Activated CD4-positive, alpha-beta T cell treated with anti-CD3 and anti-CD28 coated beads, Interleukin-2, amount 50 U/mL, for 24 hours (primary cell): ENCODE measurements at regions not wholly inside any gene's neighbourhood (a gene's known extent, or its start where the extent isn't known, plus 50 kb on each side); places are given as distances from the start of the nearest gene placed in this dataset.

ENCODE experiments used
- DNase-seq, 2 donors: peaks; one replicate each; pipeline ENCODE4 v3.0.0-alpha.2; 2020; ENCODE audit warnings: low read depth in 1 of 2, low spot score in 1 of 2

DNA sequence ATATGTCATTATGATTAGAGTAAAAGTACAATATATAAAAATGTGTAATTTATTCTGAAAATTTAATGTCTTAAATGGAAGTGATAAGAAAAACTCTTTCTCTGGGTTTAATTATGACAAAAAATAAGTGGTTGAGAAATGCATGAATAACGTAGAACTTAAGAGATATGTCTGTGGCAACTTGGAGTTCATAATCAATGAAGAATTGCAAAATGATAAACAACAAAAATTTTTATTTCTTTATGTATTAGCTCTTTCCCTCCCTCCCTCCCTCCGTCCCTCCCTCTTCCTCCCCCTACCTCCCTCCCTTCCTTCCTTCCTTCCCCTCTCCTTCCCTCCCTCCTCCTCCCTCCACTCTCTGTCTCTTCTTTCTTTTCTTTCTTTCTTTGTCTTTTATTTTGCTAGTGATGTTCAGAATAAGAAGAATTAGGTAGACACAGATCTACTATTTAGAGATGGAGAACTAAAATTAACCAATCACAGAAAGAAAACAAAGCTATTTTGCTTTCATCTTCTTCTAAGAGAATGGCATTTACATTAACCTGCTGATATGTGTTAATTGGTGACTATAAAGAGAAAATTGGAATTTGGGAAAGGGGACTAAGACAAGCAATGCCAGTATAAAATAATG lies 96.3 kb upstream of the PDC start:
- DNase-seq, result no peak

DNA sequence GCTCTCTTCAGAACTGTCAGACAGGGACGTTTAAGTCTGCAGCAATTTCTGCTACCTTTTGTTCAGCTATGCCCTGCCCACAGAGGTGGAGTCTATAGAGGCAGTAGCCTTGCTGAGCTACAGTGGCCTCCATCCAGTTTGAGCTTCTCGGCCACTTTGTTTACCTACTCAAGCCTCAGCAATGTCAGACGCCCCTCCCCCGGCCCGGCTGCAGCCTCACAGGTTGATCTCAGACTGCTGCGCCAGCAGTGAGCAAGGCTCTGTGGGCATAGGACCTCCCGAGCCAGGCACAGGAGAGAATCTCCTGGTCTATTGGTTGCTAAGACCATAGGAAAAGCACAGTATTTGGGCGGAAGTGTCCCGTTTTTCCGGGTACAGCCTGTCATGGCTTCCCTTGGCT lies 89.9 kb upstream of the PDC start:
- no peak for DNase-seq

- no peak for DNase-seq
Measured at GRCh38 chr1:186541003-186541402, 80.1 kb upstream of the PDC start.

DNA sequence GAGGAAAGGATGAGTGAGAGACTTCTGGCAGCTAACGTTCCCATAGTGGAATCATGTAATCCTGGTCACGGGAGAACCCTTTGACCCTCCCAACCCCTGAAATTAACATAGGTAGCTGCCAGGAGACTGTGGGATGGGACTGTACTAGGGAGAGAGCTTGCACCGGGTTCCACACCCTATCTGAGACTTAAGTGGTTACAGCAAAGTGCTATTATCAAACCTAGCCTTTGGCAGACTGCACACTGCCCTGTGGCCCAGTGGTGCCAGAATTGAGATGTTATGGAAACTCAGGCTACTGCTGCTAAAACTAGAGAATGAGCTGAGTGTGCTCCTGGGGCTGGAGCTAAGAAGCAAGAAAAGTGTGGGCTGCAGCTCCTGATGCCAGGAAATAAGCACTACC lies 79.6 kb upstream of the PDC start:
- no peak for DNase-seq

GRCh38 chr1:186536273-186536890 lies 75.5 kb upstream of the PDC start:
- DNase-seq, result no peak

GRCh38 chr1:186535388-186536133 lies 74.6 kb upstream of the PDC start:
- no peak for DNase-seq

GRCh38 chr1:186534401-186534800 lies 73.5 kb upstream of the PDC start:
- DNase-seq, result no peak

GRCh38 chr1:186532466-186532865 lies 71.6 kb upstream of the PDC start:
- DNase-seq, result no peak

DNA sequence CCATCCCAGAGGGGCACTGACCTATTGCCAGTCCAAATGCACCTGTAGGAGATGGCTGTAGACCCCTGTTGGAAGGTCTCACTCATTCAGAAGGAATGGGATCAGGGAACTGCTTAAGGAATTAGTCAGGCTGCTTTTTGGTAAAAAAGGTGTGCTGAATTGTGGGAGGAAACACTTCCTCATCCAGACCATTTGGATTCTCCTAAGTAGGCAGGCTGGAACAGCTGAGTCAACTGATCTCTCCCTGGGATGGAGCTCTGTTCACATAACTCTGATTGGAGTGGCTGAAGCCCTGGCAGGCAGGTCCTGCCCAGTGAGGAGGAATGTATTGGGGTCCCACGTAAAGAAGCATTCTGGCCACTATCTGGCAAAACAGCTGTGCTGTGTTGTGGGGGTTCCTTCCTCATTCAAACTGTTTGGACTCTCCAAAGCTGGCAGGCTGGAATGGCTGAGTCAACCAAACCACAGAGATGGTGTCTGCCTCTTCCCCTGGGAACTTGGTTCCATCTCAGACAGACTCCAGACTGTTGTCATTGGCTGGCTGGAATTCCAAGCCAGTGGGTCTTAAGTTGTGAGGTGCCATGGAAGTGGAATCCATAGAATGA lies 70.7 kb upstream of the PDC start:
- DNase-seq, result no peak

DNA sequence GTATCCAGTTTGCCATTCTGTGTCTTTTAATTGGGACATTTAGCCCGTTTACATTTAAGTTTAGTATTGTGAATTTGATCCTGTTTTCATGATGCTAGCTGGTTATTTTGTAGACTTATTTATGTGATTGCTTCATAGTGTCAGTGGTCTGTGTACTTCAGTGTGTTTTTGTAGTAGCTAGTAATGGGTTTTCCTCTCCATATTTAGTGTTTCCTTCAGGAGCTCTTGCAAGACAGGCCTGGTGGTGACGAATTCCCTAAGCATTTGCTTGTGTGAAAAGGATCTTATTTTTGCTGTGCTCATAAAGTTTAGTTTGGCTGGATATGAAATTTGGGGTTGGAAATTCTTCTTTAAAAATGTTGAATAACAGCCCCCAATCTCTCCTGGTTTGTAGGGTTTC lies 69.2 kb upstream of the PDC start:
- no peak for DNase-seq

DNA sequence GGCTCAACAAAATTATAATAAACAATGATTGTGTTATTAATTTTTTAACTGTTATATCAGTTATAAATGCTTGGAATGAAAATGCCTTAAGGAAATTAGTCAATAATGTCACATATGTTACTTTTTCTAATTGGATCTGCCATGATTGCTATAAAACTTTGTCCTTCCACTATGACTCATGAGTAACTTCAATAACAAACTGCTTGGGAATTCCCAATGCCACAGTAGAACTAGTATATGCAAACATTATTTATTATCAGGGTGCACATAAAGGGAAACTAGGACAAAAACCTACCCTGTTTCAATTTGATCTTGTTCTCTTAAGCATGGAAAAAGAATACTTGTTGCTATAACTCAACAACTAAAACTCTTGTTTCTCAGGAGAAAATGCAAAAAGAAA lies 59.1 kb upstream of the PDC start:
- DNase-seq, result no peak

- no peak for DNase-seq
Measured at GRCh38 chr1:186518822-186519381, 58.0 kb upstream of the PDC start.

DNA sequence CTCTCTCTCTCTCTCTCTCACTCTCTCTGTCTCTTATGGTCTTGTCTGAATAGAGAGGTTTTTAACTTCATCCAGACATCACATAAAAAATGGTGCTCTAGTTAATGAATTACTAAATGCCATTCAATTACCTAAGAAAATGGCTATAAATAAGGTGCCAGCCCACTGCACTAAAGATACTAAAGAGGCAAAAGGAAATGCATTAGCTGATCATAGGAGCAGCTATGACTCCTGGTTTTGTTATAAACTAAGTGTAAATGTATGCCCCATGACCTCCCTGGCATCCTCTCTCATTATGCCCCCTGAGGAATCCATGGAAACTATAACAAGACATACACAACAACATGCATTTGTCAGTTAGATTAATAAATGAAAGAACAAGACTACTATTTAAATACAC lies 57.5 kb upstream of the PDC start:
- no peak for DNase-seq

DNA sequence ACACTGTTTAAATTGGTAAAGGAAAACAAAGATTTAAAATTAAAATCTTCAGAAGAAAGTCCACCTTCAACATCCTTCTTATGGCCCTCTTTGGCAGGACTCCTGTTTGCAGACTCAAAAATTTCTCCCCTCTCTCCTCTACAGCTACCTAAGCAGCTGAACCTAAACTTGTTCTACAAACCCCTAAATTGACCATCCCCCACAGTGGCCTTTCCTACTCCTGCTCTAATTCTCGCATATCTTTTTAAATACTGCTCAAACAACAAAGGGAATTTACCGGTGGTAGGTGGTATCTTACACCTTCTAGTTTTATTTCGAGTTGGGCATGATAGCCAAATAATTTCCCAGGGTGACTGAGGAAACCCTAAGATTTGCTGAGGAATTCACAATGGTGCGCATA lies 53.5 kb upstream of the PDC start:
- DNase-seq, result no peak

- no peak for DNase-seq
Measured at GRCh38 chr1:186513526-186513925, 52.6 kb upstream of the PDC start.

DNA sequence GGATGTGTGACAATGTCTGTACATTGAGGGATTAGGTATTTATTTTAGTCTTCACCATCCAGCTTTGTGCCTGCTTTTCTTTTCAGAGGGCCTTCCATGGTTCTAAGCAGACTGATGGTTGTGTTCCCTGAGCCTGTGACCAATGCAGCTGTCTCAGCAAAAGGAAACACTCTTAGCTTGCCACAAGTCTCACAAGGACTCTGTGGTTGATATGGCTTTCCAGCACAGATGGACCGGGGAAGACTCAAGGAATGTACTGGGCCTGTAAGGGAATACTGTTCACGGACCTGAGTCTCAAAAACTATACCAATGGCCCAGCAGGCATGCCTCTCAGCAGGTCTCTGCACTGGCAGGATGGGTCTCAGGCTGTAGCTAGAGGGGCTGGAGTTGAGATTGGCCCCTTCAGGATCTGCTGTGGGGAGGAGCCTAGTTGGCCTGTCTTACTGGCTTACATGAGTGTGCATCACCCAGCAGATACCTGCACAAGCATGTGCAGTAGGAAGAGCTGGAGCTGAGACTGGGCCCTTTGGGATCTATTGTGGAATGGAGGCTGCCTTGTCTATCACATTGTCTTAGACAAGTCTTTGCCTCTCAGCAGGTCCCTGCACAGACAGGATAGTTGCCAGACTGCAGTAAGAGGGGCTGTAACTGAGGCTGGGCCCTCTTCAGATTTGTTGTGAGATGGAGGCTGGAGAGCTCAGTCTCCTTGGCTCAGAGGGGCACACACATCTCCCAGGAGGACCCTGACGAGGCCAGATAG lies 52.0 kb upstream of the PDC start:
- DNase-seq, result no peak

GRCh38 chr1:186511761-186512637 lies 51.1 kb upstream of the PDC start:
- DNase-seq, result no peak
